ENCODE measurements at regions not wholly inside any gene's neighbourhood (a gene's known extent, or its start where the extent isn't known, plus 50 kb on each side); places are given as distances from the start of the nearest gene placed in this dataset.

DNA sequence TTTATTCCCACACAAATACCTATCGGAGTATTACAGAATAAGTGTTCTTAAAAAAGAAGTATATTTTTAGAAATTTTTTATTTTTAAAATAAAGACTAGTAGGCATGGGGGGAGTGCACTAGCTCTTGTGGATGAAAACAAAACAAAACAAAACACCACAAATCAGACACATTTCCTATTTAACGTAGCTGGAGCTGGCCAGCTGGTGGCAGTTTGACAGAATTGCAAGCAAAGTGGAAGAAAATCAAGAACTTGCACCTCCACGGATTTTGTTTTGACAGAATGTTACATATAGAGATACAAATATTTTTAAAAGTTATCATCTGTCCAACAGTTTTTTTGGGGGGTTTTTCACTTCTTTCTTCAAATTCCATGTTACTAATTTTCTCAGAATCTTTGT is 63.6 kb upstream of the SNRPB2 start:
- TF ChIP-seq, protein P1, sequence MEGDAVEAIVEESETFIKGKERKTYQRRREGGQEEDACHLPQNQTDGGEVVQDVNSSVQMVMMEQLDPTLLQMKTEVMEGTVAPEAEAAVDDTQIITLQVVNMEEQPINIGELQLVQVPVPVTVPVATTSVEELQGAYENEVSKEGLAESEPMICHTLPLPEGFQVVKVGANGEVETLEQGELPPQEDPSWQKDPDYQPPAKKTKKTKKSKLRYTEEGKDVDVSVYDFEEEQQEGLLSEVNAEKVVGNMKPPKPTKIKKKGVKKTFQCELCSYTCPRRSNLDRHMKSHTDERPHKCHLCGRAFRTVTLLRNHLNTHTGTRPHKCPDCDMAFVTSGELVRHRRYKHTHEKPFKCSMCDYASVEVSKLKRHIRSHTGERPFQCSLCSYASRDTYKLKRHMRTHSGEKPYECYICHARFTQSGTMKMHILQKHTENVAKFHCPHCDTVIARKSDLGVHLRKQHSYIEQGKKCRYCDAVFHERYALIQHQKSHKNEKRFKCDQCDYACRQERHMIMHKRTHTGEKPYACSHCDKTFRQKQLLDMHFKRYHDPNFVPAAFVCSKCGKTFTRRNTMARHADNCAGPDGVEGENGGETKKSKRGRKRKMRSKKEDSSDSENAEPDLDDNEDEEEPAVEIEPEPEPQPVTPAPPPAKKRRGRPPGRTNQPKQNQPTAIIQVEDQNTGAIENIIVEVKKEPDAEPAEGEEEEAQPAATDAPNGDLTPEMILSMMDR (IDR thresholded peaks at IDR 0.05 in 2 of 3, conservative IDR thresholded peaks at IDR 0.05 in 1 of 3; ENCODE audit: control insufficient read depth in 2 of 3, extremely low read depth in 1 of 3, insufficient read depth in 1 of 3, low read depth in 3 of 3, low read length in 3 of 3) = peak in 2 of 3 experiments; percentile 10 to 27; a peak in 1 of 6 replicates
- TF ChIP-seq, protein P2, sequence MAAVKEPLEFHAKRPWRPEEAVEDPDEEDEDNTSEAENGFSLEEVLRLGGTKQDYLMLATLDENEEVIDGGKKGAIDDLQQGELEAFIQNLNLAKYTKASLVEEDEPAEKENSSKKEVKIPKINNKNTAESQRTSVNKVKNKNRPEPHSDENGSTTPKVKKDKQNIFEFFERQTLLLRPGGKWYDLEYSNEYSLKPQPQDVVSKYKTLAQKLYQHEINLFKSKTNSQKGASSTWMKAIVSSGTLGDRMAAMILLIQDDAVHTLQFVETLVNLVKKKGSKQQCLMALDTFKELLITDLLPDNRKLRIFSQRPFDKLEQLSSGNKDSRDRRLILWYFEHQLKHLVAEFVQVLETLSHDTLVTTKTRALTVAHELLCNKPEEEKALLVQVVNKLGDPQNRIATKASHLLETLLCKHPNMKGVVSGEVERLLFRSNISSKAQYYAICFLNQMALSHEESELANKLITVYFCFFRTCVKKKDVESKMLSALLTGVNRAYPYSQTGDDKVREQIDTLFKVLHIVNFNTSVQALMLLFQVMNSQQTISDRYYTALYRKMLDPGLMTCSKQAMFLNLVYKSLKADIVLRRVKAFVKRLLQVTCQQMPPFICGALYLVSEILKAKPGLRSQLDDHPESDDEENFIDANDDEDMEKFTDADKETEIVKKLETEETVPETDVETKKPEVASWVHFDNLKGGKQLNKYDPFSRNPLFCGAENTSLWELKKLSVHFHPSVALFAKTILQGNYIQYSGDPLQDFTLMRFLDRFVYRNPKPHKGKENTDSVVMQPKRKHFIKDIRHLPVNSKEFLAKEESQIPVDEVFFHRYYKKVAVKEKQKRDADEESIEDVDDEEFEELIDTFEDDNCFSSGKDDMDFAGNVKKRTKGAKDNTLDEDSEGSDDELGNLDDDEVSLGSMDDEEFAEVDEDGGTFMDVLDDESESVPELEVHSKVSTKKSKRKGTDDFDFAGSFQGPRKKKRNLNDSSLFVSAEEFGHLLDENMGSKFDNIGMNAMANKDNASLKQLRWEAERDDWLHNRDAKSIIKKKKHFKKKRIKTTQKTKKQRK (IDR thresholded peaks at IDR 0.05; ENCODE audit: low read depth, low read length) = no peak
- TF ChIP-seq CHD1 (IDR thresholded peaks at IDR 0.05; ENCODE audit: low read depth, low read length) = no peak
- TF ChIP-seq, protein P3, sequence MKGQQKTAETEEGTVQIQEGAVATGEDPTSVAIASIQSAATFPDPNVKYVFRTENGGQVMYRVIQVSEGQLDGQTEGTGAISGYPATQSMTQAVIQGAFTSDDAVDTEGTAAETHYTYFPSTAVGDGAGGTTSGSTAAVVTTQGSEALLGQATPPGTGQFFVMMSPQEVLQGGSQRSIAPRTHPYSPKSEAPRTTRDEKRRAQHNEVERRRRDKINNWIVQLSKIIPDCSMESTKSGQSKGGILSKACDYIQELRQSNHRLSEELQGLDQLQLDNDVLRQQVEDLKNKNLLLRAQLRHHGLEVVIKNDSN (IDR thresholded peaks at IDR 0.05; ENCODE audit: borderline replicate concordance, extremely low read length, insufficient read depth, low read depth, low read length) = no peak
